RWPE2 (cell line): ENCODE measurements at regions not wholly inside any gene's neighbourhood (a gene's known extent, or its start where the extent isn't known, plus 50 kb on each side); places are given as distances from the start of the nearest gene placed in this dataset.

Source experiments
- ATAC-seq: fragments of 200-7000 bp; cut with Tn5 transposase; 3 replicates; pipeline ENCODE4 v1.9.1; 2021; ENCODE audit warnings: low read depth
- DNase-seq: peaks from one replicate; pipeline ENCODE4 v3.0.0-alpha.2; 2020; ENCODE audit warnings: low spot score
- H3K27ac ChIP-seq: fragments of 450-650 bp; 2 replicates; pipeline ENCODE4 v1.5.1; 2017; ENCODE audit warnings: mild to moderate bottlenecking; ENCODE audit not compliant: poor library complexity, severe bottlenecking
- H3K27me3 ChIP-seq: fragments of 250-450 bp; sonication (Bioruptor Pico); 2 replicates; pipeline ENCODE4 v1.5.1; 2021; ENCODE audit warnings: mild to moderate bottlenecking, moderate library complexity; ENCODE audit not compliant: insufficient read depth, poor library complexity, severe bottlenecking
- H3K36me3 ChIP-seq: fragments of 250-450 bp; sonication (Bioruptor Pico); 2 replicates; pipeline ENCODE4 v1.5.1; 2020; ENCODE audit warnings: low read depth, mild to moderate bottlenecking, moderate library complexity
- H3K4me1 ChIP-seq: fragments of 250-450 bp; sonication (Bioruptor Pico); 2 replicates; pipeline ENCODE4 v1.5.1; 2021; ENCODE audit warnings: mild to moderate bottlenecking, moderate library complexity; ENCODE audit not compliant: insufficient read depth, poor library complexity, severe bottlenecking
- H3K4me3 ChIP-seq: fragments of 250-450 bp; sonication (Bioruptor Pico); 2 replicates; pipeline ENCODE4 v1.5.1; 2021; ENCODE audit warnings: mild to moderate bottlenecking, moderate library complexity; ENCODE audit not compliant: severe bottlenecking
- H3K9me3 ChIP-seq: fragments of 250-450 bp; sonication (Bioruptor Pico); 2 replicates; pipeline ENCODE4 v1.5.1; 2021; ENCODE audit warnings: mild to moderate bottlenecking, moderate library complexity; ENCODE audit not compliant: severe bottlenecking
- CTCF ChIP-seq: fragments of 450-650 bp; IDR thresholded peaks from one replicate; pipeline ENCODE4 v1.5.1; 2017; ENCODE audit warnings: mild to moderate bottlenecking, moderate library complexity; ENCODE audit not compliant: poor library complexity, severe bottlenecking

GRCh38 chr1:119227456-119227855 is 87.0 kb upstream of the WARS2 start:
- TF ChIP-seq CTCF, result no peak
- no peaks in the 10 kb centered on the region for H3K36me3 ChIP-seq
- no peak for DNase-seq
- no peak for ATAC-seq
- H3K9me3 ChIP-seq, result no peaks in the 10 kb centered on the region
- no peak overlapping the region for H3K27ac ChIP-seq
- H3K27me3 ChIP-seq, result no peaks in the 10 kb centered on the region
- no peak overlapping the region for H3K4me3 ChIP-seq
- H3K4me1 ChIP-seq, result no peaks in the 10 kb centered on the region

- TF ChIP-seq CTCF, result no peak
- DNase-seq, result no peak
- Histone ChIP-seq H3K27me3 (no peaks in the 10 kb centered on the region), H3K4me1 (no peaks in the 10 kb centered on the region), H3K9me3 (no peaks in the 10 kb centered on the region), H3K27ac (no peak overlapping the region), H3K4me3 (no peak overlapping the region), H3K36me3 (no peaks in the 10 kb centered on the region)
- no peak for ATAC-seq
Observed at GRCh38 chr1:119228335-119229080, 88.1 kb upstream of the WARS2 start.

- ATAC-seq (no peak), DNase-seq (no peak)
- no peak for TF ChIP-seq CTCF
- no peaks in the 10 kb centered on the region for H3K4me1 ChIP-seq
- H3K4me3 ChIP-seq, result no peak overlapping the region
- H3K36me3 ChIP-seq, result no peaks in the 10 kb centered on the region
- H3K27ac ChIP-seq, result no peak overlapping the region
- no peaks in the 10 kb centered on the region for H3K9me3 ChIP-seq
- H3K27me3 ChIP-seq, result no peaks in the 10 kb centered on the region
Observed at GRCh38 chr1:119235120-119235519, 94.7 kb upstream of the WARS2 start.

- no peak overlapping the region for H3K4me3 ChIP-seq
- TF ChIP-seq CTCF, result no peak
- no peaks in the 10 kb centered on the region for H3K4me1 ChIP-seq
- no peaks in the 10 kb centered on the region for H3K9me3 ChIP-seq
- H3K36me3 ChIP-seq, result no peaks in the 10 kb centered on the region
- ATAC-seq, result no peak
- no peak overlapping the region for H3K27ac ChIP-seq
- no peaks in the 10 kb centered on the region for H3K27me3 ChIP-seq
- no peak for DNase-seq
Observed at GRCh38 chr1:119245881-119246280, 105.4 kb upstream of the WARS2 start.

- Histone ChIP-seq H3K36me3 (no peaks in the 10 kb centered on the region), H3K4me3 (no peak overlapping the region), H3K27me3 (no peaks in the 10 kb centered on the region), H3K4me1 (peaks cover 11% of the 10 kb centered on the region), H3K9me3 (no peaks in the 10 kb centered on the region), H3K27ac (no peak overlapping the region)
- TF ChIP-seq CTCF, result no peak
- no peak for DNase-seq
- ATAC-seq, result no peak
Observed at GRCh38 chr1:119249283-119249682, 108.8 kb upstream of the WARS2 start.
